Stimulated activated naive CD4-positive, alpha-beta T cell (primary cell): ENCODE measurements at regions not wholly inside any gene's neighbourhood (a gene's known extent, or its start where the extent isn't known, plus 50 kb on each side); places are given as distances from the start of the nearest gene placed in this dataset.

Experiments
- DNase-seq, 6 experiments: peaks; one replicate each; lab custom pipeline; 2025; lab: John Stamatoyannopoulos, UW

DNA sequence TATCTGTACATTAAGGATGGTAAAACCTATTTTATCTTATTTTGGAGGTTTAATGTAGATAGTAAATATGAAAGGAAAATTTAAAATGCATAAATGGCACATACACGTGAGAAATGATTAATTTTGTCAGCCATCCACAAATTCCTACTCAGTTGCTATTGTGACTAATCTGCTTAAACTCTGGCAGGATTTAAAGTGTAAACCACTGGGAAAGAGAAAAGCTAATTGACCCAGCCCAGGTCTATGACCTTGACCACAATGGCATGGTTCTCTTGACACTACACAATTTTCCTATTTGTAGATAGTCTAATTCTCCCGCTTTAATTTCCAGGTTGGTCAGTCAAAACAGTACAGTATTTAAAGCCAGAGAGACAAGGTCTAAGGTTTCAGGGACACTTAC lies 459.0 kb upstream of the KLF4 start:
- no peak for DNase-seq

DNA sequence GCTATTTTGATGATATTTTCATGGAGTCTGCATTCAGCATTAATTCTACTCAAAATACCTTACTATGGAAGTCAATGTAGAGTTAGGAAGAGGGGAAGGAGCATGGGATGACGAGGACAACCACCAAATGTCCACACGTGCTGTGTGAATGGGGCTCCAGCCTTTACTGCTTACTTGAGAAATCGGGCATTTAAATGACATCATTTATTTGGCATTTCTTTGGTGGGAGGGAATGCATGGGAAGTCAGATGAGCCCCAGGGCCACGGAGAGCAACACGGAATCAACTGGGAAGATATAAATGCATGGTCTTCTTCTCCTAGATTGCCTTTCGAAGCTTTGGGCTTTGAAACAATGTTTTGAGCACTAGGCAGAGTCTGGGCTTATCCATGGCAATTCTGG lies 458.5 kb upstream of the KLF4 start:
- no peak for DNase-seq

DNA sequence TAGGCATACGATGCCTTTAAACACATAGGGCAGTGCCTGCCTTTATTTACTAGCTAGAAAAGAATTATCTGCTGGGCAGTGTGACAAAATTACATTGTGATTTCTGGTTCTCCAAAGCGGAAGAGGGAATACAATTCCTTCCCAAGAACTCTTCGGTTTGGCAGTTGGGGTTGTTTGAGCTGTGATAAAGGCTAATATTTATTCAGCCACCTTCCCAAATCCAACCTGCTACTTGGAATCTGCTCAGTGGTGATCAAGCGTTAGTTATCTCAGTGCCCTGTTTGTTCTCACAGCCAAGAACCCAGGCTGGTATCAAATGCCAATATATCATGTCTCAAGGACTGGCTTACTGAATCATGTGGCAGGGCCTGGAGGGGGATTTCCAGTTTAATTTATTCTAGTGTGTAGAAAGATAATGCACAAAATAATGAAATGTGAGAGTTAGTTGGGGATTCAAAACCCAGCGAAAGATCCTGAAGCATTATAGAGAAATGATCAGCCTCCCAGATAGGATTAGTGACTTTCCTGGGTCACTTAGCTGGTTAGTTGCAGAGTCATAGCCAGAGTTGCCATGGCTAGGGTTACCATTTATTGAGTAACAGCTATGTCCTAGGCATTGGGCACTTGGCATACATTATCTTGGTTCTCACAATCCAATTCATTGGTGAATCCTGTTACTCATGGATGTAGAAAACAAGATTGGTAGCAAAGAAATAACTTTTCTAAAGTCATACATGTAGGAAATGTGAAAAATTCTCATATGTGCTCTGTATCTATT lies 457.0 kb upstream of the KLF4 start:
- DNase-seq: no peak

DNA sequence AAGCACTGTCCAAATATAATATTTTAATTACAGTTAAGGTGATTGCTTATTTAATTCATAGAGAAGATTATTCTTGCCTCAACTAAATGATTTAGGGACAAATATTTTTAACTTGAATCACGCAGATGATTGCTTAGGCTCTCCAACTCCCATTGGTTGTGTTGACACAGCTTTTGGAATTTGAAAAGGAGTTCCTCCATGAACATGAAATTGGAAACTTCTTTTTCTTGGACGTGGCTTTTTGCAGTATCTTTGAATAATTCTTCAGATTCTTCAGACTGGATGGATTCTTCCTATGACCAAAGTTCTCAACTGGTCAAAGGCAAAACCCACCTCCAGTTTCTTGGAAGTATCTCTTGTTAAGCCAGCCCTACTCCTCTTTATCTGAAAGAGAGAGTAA lies 456.4 kb upstream of the KLF4 start:
- DNase-seq: no peak

DNA sequence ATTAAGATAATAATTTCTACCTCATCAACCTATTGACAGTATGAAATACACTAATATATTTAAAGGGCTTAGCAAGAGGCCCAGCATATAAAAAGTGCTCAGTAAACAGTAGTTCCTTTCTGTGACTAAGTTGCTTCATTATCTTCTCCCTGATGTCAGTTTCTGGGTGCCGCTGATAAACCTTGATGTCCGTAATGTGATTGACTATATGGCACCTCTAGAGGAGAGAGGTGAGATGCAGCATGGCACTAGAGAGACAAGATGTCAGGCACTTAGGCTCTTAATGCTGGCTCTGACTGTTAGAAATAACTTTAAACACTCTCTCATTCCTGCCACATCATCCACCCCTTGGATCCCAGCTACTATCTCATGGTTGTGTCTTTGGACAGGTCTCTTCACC lies 455.9 kb upstream of the KLF4 start:
- DNase-seq: no peak

DNA sequence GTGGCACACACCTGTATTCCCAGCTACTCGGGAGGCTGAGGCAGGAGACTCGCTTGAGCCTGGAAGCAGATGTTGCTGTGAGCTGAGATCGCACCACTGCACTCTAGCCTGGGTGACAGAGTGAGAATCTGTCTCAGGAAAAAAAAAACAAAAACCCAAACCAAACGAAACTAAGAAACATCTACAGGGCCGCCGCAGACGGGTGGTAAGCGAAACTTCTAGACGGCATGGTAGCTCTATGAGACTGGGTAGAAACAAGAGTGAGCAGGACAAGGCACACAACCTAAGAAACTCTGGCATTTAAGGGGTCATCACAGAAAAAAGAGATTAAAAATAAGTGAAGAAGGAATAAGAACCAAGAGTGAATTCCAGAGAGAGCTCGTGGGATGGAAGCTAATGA lies 454.8 kb upstream of the KLF4 start:
- DNase-seq: no peak

DNA sequence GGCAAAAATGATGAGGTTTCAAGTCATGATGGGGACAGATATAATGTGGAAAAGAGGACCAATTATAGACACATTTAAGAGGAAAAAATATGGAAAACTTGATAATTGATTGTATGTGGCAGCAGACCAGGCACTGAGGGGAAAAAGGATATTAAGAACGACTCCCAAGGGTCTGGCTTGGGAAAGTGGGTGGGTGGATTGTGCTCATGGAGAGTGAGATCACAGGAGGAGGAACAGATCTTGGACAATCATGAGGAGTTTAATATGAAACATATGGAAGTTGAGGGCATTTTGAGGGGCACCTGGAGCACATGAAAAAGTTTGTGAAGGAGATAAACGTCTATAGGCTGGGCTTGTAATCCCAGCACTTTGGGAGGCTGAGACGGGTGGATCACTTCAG lies 454.3 kb upstream of the KLF4 start:
- no peak for DNase-seq

DNA sequence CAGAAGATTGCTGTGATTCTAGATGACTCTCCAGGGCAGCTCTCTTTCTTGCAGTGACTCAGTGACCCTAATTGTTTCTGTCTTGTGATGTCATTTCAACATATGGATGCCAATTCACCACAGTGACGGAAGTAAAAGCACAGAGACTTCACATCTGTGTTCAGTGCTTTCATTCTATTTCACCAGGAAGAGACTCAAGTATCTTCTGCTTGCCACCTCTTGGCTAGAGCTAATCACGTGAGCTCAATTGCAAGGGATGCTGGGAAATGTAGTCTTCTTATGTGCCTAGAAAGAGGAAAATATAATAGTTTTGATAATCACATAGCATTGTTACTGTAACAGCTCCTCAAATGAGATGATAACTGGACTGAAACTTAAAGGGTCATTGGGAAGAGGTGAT lies 453.3 kb upstream of the KLF4 start:
- no peak for DNase-seq

DNA sequence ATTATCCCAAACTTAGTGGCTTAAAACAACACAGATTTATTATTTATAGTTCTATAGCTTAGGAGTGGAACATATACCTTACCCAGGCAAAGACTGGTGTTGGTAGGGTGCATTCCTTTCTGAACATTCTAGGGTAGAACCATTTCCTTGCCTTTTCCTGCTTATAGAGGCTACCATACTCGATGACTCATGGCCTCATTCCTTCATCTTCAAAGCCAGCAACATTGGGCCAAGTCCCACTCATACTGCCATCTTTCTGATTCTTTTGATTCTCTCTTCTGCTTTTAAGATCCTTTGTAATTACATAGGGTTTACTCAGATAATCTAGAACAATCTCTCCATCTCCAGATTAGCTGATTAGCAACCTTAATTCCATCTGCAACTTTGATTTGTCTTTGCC lies 452.7 kb upstream of the KLF4 start:
- no peak for DNase-seq

DNA sequence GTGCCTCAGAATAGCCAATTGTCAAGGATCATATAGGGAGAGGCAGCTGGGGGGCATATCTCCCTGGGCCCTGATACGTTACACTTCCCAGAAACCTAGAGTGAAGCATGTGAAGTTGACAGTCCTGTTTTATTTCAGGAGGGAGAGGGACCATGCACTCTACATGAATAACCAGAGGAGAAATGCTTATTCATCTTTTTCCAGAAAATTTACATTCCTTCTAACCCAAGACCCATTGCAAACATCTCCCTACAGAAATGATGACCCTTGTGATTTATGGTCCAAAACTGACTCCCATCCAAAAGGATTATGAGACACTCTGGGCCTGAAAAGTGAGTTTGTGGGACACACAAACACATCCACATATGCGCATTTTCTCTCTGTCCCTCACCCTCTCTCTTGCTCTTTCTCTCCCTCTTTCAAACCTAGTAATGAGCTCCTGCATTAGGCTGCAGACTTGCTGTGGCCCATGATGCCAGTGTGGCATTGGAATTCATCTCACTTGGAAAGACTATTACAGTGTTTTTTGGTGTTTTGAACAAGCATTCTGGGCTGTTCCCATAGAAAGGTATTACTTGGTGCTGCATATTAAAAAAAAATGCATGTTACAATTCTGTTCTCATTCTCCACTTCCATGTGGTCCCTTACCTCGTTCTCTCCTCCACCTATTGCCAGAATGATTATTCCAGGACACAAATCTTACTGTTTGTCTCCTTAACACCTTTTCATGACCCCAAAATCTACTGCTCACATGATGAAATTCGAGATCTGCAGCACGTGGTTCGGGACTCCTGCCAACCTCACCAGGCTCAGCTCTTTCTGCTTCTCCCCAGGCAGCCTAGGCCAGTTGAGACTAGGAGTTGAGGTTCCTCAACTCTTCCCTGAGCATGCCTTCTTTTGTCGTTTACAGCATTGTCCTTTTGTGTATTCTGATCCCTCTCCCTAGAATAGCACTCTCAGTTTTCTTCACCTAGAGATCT lies 451.3 kb upstream of the KLF4 start:
- DNase-seq: no peak

DNA sequence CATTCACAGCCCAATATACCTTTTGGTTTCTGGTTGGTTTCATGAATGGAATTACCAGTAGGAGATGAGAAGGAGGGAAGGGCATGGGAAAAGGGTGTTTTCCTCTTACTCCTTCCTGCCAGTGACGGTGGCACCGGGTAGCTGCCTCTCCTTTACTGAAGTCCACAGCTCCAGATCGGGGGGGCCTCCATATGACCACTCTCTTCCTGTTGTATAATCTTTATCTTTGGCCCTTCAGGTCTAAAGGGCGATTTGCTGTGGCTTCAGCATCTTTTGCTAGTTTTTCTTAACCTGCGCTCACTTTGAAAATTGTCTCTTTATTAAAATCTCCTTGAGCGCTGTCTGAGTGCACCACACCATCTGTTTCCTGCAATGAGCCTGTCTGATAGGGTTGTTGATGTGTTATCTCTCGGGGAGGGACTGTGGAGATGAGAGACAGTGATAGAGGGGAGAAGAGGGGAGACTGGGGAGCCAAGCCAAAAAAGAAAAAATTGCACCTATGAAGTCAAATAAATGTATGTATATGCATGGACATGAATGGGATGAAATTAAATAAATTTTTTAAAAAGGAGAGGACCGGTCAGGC lies 449.3 kb upstream of the KLF4 start:
- DNase-seq: no peak

DNA sequence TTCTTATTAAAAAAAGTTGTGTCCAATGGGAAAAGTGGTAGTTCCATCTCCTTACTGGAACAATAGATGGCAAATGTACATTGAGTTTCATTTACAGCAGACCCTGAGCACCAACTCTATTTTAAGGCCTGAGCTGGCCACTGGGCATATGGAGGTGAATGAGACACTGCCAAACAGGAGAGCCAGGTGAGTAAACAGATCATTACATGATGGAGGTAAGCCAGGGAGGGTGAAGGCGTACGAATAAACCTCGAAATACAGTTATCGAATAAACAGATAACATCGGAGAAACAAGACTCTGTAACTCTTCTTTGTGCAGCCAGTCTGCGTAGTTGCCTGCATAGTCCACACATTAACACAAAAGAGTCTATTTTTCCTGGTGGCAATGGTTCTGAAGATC lies 446.4 kb upstream of the KLF4 start:
- no peak for DNase-seq

DNA sequence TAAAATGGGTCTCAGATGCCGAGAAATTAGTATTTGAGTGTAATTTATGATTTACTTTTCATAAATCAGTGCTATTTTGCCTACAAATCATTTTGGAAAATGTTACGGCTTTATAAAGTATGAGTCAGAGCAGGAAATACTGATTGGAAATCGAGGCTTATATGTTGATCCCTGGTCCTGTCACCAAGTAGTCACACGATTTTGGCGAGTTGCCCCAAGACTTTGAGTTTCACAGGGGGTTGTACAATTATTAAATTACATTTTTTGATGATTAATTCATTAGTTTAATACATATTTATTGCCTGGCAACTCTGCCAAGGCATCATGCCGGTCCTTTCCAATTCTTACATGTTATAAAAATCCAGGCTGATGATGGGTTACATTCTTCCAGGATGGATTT lies 443.9 kb upstream of the KLF4 start:
- DNase-seq: no peak

DNA sequence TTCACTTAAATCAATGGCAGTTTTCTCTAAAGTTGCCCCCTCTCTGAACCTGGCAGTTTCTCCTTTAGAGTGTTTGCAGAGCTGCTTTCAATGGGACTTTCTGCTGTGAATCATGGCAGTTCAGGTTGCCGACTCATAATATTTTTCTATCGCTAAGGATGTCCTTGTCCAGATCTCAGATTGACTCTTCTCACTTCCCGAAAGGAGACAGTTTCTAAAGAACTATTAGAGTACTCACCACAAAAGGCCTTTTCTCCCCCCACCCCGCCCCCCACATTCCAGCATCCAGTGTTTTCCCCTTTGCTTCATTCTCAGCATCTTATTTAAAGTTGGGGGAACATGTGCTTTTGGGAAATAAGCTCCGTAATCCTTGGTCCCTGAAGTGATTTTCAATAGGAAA lies 443.5 kb upstream of the KLF4 start:
- DNase-seq: no peak

DNA sequence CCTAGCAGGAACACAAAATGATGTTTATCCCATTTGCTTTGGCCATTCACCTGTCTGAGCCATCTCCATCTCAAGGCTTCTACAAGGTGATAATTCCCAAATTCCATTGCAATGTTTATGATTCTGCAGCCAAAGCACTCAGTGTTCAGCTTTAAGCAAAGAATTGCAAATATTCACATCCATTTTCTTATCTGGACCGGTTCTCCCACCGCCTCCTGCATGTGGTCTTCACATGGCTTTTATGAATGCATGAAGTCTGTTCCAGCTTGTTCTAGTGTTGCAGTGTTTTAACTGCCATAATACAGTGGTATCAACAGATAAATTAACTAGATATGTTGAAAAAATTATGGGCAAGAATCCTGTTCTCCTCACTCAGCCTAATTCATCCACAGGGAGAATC lies 443.0 kb upstream of the KLF4 start:
- no peak for DNase-seq

DNA sequence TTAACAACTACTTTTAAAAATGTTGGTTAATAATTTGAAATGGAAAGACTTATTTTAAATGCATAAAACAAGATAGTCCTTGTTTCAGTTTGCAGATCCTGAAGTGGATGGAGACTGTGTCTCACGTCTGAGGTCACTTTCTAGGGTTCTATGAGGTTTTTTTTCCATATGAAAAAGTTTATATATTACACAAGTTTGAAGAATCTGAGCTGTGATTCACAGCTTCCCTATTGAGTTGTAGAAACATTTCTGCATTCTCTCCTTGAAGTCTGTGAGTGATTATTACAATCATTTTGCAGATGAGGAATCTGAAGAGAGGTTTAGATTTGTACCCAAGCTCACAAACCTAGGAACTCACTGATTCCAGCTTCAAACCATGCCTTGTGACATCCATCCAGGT lies 442.5 kb upstream of the KLF4 start:
- no peak for DNase-seq

DNA sequence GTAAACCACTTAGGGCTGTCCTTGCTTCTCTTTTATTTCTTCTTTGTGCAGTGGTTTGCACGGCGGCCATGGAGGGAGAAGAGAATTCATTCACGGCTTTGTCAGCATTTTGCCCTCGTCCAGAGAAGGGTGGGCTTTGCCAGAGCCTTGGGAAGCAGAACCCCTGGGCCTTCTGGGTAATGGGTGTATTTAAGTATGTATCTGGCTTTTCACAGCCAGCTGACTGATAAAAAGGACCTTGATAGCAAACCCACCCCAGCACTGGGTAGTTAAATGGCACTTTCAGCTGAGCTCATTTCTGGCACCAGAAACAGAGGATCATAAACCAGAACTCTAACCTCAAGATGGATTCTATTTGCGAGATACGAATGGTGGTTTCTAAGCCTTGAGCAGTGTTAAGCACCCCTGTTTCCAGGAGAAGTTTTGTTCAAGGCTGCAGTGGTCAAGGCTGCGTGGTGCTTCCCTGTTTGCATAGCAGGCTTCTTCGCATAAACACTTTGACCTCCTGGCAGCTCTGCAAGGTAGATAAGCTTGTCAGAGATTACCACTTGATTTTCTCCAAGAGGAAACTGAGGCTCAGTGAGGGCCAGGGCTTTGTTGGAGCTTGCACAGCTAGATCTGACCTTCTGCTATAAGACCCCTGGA lies 441.6 kb upstream of the KLF4 start:
- DNase-seq: no peak

DNA sequence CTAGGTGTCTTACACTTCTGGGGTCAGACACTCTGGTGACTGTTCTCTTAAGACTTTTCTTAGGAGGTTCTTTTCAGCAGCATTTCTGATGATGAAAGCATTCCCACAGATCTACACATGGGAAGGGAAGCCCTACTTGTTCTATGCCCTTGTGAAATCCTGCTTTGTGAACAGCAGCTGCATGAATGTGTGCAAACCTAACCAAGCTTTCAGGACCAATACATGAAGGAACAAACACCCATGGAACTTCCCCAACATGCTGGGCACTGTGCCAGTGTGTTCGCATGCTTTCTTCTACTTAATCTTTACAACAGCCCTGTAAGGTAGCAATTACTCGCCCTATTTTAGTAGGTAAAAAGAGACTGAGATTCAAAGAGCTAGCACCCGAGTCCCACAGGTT lies 439.9 kb upstream of the KLF4 start:
- no peak for DNase-seq

DNA sequence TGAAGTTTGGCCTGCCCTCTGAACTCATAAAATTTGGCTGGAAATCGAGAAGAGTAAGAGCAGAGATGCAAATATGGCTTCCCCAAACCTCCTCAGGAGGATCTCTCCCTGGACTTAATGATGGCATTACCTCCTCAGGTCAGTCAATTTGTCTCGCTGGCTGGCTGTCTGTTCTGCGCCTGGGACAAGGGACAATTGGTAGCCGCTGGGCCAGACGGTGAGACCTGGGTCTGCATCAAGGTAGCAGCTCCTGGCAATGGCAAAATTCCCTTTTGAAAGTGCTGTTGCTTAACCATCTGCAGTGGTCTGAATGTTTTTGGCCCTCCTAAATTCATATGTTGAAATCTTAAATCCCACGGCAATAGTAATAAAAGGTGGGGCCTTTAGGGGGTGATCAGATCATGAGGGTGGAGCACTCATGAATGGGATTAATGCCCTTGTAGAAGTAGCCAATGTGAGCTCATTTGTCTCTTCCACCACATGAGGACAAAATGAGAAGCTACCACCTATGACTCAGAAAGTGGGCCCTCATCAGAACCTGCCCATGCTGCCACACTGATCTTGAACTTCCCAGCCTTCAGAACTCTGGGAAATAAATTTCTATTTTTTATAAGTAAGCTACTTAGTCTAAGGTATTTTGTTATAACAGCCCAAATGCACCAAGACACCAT lies 439.3 kb upstream of the KLF4 start:
- no peak for DNase-seq

DNA sequence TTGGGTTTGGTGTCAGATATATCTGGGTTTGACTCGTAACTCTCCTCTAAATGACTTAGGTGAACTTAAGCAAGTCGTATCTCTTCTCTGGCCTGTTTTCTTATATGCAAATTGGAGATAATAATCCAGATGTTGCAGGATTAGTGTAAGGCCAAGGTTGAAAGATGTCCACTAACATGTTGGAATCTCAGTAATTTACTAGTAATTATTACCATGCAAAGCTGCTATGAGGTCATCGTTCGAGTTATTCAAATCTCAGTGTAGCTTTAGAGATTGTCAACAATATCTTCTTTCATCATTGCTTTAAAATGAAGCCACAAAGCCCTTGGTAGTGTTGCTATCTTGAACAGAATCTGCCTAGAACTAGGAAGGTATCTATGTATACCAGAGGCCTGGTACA lies 437.7 kb upstream of the KLF4 start:
- DNase-seq: no peak

DNA sequence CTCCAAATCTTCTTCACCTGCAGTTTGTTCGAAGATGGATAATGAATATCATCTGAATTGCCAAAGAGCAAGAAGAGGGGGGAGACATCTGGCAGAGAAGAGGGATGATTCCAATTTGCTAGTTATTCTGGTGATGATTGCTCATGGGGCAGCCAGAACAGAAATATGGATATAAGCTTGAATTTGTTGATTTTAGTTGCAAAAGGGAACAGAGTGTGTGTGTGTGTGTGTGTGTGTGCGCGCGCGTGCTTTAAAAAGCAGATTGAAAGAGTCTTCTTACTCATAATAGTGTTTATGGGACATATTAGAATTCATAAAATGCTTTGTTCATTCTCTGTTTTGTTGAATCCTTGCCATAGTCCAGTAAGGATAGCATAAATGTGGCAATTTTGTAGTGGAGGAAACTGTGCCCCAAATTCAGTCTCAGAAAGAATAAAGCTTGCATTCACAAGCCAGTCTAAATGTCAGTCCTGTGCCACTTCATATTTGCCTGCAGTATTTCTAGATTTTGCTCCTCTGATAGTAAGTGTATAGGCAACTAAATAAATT lies 436.3 kb upstream of the KLF4 start:
- no peak for DNase-seq

DNA sequence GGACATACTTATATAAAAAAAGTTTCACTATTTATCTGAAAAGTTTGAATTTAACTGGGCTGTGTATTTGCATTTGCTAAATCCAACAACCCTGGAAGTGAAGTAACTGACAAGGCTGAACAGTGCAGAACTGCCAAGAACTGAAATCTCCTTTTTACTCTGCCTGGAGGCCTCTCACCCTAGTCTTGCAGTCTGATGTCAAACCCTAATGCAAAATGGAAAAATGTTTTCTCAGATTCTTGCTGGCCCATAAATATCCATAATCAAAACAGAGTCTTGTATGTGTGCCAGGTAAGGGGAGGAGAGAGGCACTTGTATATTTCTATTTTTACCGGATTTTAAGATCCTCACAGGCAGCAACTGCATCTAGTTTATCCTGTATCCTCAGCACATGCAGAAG lies 432.7 kb upstream of the KLF4 start:
- DNase-seq: no peak
